Progenitor cell of endocrine pancreas (in vitro differentiated cells): ENCODE measurements at regions not wholly inside any gene's neighbourhood (a gene's known extent, or its start where the extent isn't known, plus 50 kb on each side); places are given as distances from the start of the nearest gene placed in this dataset.

Experiments used
- DNase-seq: peaks from one replicate; pipeline ENCODE4 v3.0.0; 2021; ENCODE audit warnings: low spot score; ENCODE audit not compliant: unreplicated experiment
- H3K27ac Mint-ChIP-seq: 2 replicates; pipeline ENCODE4 v1.8.0; 2021; ENCODE audit warnings: mild to moderate bottlenecking, moderate library complexity, mixed read lengths
- H3K27me3 Mint-ChIP-seq: 2 replicates; pipeline ENCODE4 v1.8.0; 2021; ENCODE audit warnings: mixed read lengths
- H3K36me3 Mint-ChIP-seq: 2 replicates; pipeline ENCODE4 v1.8.0; 2022; ENCODE audit warnings: mixed read lengths; ENCODE audit not compliant: insufficient read depth
- H3K4me1 Mint-ChIP-seq: 2 replicates; pipeline ENCODE4 v1.8.0; 2021; ENCODE audit warnings: low read depth, mixed read lengths
- H3K4me3 Mint-ChIP-seq: 2 replicates; pipeline ENCODE4 v1.8.0; 2021; ENCODE audit warnings: low read depth, mild to moderate bottlenecking, moderate library complexity, mixed read lengths
- H3K9me3 Mint-ChIP-seq: 2 replicates; pipeline ENCODE4 v1.8.0; 2021; ENCODE audit warnings: low read depth, mixed read lengths
- TF ChIP-seq, protein P1 (sequence below): fragments of 200-600 bp; sonication (generic); IDR thresholded peaks from one replicate; pipeline ENCODE4 v1.5.0; 2021; ENCODE audit warnings: antibody characterized with exemption, mild to moderate bottlenecking; ENCODE audit not compliant: unreplicated experiment

DNA sequence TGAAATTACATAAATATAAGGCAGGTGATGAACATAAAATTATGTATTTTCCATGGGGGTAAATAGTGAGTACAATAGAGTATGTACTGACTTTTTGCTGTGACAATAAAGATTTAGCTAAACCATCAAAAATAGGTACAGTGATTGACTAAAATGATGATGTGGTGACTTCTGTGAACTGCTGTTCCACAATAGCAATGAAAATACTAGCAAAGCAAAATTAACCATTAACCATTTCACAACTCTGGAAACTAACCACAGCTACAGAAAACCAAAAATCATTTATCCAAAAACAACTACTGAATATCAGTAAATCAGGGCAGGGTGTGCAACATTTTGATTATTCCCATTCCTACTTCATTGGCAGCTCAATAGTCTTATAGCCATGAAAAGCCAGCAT lies 161.4 kb upstream of the GYPC start:
- TF ChIP-seq, protein P1, sequence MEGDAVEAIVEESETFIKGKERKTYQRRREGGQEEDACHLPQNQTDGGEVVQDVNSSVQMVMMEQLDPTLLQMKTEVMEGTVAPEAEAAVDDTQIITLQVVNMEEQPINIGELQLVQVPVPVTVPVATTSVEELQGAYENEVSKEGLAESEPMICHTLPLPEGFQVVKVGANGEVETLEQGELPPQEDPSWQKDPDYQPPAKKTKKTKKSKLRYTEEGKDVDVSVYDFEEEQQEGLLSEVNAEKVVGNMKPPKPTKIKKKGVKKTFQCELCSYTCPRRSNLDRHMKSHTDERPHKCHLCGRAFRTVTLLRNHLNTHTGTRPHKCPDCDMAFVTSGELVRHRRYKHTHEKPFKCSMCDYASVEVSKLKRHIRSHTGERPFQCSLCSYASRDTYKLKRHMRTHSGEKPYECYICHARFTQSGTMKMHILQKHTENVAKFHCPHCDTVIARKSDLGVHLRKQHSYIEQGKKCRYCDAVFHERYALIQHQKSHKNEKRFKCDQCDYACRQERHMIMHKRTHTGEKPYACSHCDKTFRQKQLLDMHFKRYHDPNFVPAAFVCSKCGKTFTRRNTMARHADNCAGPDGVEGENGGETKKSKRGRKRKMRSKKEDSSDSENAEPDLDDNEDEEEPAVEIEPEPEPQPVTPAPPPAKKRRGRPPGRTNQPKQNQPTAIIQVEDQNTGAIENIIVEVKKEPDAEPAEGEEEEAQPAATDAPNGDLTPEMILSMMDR, result no peak
- H3K36me3 Mint-ChIP-seq, result peaks cover 5% of the 10 kb centered on the region
- no peak for DNase-seq
- peaks cover 11% of the 10 kb centered on the region for H3K4me1 Mint-ChIP-seq
- H3K4me3 Mint-ChIP-seq, result no peak overlapping the region
- no peak overlapping the region for H3K27ac Mint-ChIP-seq
- H3K9me3 Mint-ChIP-seq, result peaks cover 15% of the 10 kb centered on the region
- peaks cover 9% of the 10 kb centered on the region for H3K27me3 Mint-ChIP-seq

DNA sequence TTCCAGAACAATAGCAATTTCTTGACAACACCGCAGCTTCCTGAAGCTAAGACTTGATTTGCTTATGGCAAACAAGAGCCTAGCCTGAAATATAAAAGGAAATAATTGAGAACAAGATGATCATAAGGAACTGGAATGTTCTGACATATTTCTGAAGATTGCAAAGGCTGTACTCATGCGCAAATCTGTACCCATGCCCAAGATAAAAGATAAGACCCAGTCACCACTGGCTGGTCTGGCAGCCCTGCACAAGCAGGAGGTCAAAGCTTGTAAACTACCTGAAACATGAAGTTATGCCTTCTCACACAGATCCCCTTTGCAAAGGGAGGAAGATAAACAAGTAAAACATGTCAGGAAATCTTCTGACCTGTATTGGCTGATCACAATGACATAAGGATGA lies 160.8 kb upstream of the GYPC start:
- TF ChIP-seq, protein P1, result no peak
- no peak overlapping the region for H3K27ac Mint-ChIP-seq
- H3K4me1 Mint-ChIP-seq, result peaks cover 10% of the 10 kb centered on the region
- DNase-seq, result no peak
- H3K4me3 Mint-ChIP-seq, result no peak overlapping the region
- H3K36me3 Mint-ChIP-seq, result peaks cover 5% of the 10 kb centered on the region
- peaks cover 15% of the 10 kb centered on the region for H3K9me3 Mint-ChIP-seq
- H3K27me3 Mint-ChIP-seq, result peaks cover 9% of the 10 kb centered on the region

DNA sequence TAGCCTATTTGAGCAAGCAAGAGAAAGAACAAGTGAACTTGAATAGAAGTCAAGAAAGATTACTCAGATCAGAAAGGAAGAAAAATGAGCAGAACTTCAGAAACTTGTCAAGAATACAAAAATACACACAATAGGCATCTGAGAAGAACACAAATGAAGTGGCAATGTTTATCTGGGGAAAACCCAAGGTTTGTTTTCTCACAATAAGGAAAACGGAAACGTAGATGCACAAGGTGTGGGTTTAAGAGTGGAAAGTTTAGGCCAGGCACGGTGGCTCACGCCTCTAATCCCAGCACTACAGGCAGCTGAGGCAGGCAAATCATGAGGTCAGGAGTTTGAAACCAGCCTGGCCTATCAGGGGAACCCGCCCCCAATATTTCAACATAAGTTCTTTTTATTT lies 159.5 kb upstream of the GYPC start:
- peaks cover 5% of the 10 kb centered on the region for H3K36me3 Mint-ChIP-seq
- H3K4me3 Mint-ChIP-seq, result no peak overlapping the region
- peaks cover 7% of the 10 kb centered on the region for H3K27me3 Mint-ChIP-seq
- H3K27ac Mint-ChIP-seq, result no peak overlapping the region
- DNase-seq, result no peak
- H3K9me3 Mint-ChIP-seq, result peaks cover 15% of the 10 kb centered on the region
- TF ChIP-seq, protein P1, result no peak
- peaks cover 7% of the 10 kb centered on the region for H3K4me1 Mint-ChIP-seq

DNA sequence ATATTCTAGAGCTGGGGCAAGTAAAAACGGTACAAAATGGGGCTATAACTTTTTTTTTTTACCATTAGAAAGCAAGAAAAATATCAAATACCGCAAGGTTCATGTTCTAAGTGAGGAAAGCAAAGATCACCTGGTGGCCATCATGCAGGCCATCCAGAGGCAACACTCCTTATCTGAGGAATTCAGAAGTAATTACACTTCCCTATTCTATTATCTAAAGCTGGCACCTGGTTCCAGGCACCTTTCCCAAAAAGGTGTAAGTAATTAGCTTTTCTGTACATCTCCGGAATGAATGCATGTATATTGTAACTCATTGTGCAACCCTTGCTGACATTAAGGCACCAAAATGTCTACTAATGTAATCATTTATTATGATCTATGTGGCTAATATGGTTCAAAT lies 152.5 kb upstream of the GYPC start:
- no peak for DNase-seq
- Mint-ChIP-seq H3K27me3 (no peaks in the 10 kb centered on the region), H3K4me3 (no peak overlapping the region), H3K4me1 (peaks cover 13% of the 10 kb centered on the region), H3K36me3 (no peaks in the 10 kb centered on the region), H3K27ac (no peak overlapping the region), H3K9me3 (no peaks in the 10 kb centered on the region)
- TF ChIP-seq, protein P1, result no peak

DNA sequence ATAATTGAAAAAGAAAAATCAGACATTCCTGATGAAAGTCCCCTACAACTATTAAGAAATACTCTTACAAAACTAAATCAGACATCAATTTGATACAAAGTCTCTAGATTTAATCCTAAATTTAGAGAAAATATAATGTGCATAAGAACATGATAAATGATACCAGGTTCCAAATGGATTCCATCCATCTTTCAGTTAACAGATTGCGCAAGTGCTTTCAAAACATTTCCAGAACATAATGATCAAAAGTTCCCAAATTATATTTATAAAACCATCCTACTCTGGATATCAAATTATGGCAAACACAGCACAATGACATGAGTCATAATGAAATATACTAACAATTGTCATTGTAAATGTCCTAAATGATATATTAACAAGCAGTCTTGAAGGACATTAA lies 151.0 kb upstream of the GYPC start:
- Mint-ChIP-seq H3K9me3 (no peaks in the 10 kb centered on the region), H3K4me1 (peaks cover 19% of the 10 kb centered on the region), H3K27ac (no peak overlapping the region), H3K36me3 (no peaks in the 10 kb centered on the region), H3K4me3 (no peak overlapping the region), H3K27me3 (no peaks in the 10 kb centered on the region)
- TF ChIP-seq, protein P1, result no peak
- DNase-seq, result no peak

DNA sequence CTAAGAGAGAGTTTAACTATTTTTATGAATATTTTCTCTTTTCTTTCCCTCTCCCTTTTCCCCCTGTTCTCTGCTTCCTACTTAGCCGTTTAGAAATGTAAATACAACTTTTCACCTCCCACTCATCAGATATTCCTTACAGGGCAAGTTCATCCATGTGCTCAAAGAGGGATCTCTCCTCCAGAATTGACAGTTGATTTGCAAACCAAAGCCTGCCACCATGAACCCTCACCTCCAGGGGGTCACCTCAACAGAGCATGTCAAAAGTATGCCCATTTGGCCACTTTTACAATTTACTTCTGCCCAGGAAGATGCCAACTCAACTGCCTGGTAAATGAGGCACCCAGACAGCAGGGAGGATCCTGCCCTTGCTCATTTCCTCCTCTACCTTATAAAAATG lies 149.2 kb upstream of the GYPC start:
- Mint-ChIP-seq H3K27ac (no peak overlapping the region), H3K4me1 (peaks cover 24% of the 10 kb centered on the region), H3K27me3 (peaks cover 11% of the 10 kb centered on the region), H3K4me3 (no peak overlapping the region), H3K9me3 (no peaks in the 10 kb centered on the region), H3K36me3 (no peaks in the 10 kb centered on the region)
- TF ChIP-seq, protein P1, result peak; percentile 32
- DNase-seq, result no peak
